A673 (cell line): ENCODE measurements at regions not wholly inside any gene's neighbourhood (a gene's known extent, or its start where the extent isn't known, plus 50 kb on each side); places are given as distances from the start of the nearest gene placed in this dataset.

Experiments
- CTCF ChIP-seq: fragments of 300-800, 200-600 bp; sonication (generic); conservative IDR thresholded peaks from 2 replicates; pipeline ENCODE4 v1.5.1; 2017; ENCODE audit warnings: low read depth, mild to moderate bottlenecking, antibody characterized with exemption, low read length, moderate library complexity, mixed read lengths
- EZH2 ChIP-seq: fragments of 200-600 bp; sonication (generic); IDR thresholded peaks from 2 replicates; pipeline ENCODE4 v1.6.1; 2017; ENCODE audit warnings: borderline replicate concordance, low read depth, mild to moderate bottlenecking, mixed read lengths, antibody characterized with exemption, low read length; ENCODE audit not compliant: poor library complexity, severe bottlenecking

- TF ChIP-seq CTCF (no peak), EZH2 (no peak)
Observed at GRCh38 chr6:1514078-1514477, 95.6 kb upstream of the FOXC1 start.
